Astrocyte of the spinal cord (primary cell): ENCODE measurements at regions not wholly inside any gene's neighbourhood (a gene's known extent, or its start where the extent isn't known, plus 50 kb on each side); places are given as distances from the start of the nearest gene placed in this dataset.

Experiments
- DNase-seq: peaks from one replicate; pipeline ENCODE4 v3.0.0; 2011; ENCODE audit warnings: low read depth, low spot score
- H3K4me3 ChIP-seq: 2 replicates; pipeline ENCODE4 v1.5.1; 2011; ENCODE audit warnings: low read depth, mild to moderate bottlenecking, low read length, moderate library complexity
- CTCF ChIP-seq: IDR thresholded peaks from 2 replicates; pipeline ENCODE4 v1.5.1; 2012; ENCODE audit warnings: low read depth, mild to moderate bottlenecking, low read length, inconsistent platforms
- in situ Hi-C: cut with HindIII; loops from 2 replicates; pipeline ENCODE4 v1.10.0; 2017; ENCODE audit warnings: low sequenced_read_pairs

DNA sequence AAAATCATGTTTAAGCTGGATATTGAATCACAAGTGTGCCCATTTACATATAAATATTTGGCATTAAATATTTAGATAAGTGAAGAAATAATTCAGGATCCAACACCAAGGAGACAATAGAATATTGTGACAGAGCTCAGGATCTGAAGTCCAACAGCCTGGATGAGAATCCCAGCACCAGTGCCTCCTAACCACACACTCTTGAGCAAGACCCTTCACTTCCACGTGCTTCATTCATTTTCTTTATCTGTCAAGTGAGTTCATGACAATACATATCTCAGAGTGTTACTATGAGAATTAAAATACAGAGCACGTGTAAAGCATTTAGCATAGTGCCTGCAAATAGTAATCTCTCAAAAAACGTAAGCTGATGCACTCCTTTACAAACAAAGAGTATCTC lies 78.4 kb upstream of the IKZF1 start:
- no peak for DNase-seq
- H3K4me3 ChIP-seq, result no peak overlapping the region
- no peak for TF ChIP-seq CTCF
- in situ Hi-C loops, result no loop called here

DNA sequence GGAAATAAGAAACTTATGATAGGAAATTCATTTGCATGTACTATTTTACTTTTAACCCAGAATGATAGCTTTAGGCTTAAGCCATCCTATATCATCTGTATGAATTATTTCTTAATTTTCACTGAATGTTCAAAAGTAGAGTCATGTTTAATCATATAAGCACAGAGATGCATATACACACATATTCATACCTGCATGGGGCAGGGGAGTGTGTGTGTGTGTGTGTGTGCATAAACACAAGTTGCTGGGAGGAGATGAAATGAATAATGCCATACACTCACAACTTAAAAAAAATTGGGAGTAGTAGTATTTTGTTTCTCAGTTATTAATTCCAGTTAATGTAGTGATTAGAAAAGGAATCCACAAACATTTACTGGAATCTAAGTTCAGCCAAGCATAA lies 83.1 kb upstream of the IKZF1 start:
- no peak overlapping the region for H3K4me3 ChIP-seq
- DNase-seq, result no peak

DNA sequence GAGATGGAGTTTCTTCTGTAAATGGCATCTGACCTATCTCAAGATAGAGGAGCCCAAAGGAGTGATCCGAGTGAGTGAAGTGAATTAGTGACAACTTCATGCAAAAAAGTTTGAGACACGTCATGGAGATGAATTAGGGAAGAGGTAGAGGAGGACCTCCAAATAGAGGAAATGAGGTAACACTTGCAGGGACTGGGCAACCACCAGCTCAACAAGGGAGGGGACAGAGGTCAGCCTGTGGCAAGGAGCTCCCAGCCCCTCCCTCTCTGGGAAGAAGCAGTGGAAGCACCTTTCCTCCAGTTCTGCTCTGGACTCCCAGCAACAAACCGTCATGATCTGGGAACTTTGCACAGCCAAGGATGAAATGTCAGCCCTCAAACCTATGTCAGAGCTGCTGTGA lies 83.5 kb upstream of the IKZF1 start:
- no peak for DNase-seq
- H3K4me3 ChIP-seq, result no peak overlapping the region
- in situ Hi-C loops, result no loop called here
- no peak for TF ChIP-seq CTCF

More for the DNA sequence above, 83.1 kb upstream of the IKZF1 start:
- in situ Hi-C loops, result no loop called here
- TF ChIP-seq CTCF, result no peak

GRCh38 chr7:50220273-50220672 lies 84.2 kb upstream of the IKZF1 start:
- TF ChIP-seq CTCF, result no peak
- H3K4me3 ChIP-seq, result no peak overlapping the region
- no peak for DNase-seq
- in situ Hi-C loops, result no loop called here

GRCh38 chr7:50217821-50218281 lies 86.7 kb upstream of the IKZF1 start:
- no peak for TF ChIP-seq CTCF
- H3K4me3 ChIP-seq, result no peak overlapping the region
- no peak for DNase-seq
- in situ Hi-C loops, result no loop called here

DNA sequence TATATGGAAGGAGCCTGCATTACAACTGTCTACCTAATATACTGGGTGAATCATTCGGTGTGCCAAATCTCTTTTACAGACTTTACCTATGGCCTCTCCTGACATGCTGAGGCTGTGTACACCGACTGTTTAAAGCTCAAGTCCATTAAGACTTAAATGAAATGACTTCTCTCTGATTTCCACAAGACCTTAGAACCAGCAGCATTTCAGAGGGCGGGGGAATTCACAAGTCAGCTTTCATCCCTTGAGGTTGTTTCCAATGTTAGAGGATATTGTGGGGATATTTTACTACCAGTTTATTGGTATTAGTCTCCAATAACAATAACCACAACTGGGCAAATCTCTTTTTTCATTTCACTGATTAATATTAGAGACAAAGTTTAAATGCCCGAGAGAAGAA lies 87.1 kb upstream of the IKZF1 start:
- H3K4me3 ChIP-seq, result no peak overlapping the region
- no peak for TF ChIP-seq CTCF
- in situ Hi-C loops, result no loop called here
- DNase-seq, result no peak

DNA sequence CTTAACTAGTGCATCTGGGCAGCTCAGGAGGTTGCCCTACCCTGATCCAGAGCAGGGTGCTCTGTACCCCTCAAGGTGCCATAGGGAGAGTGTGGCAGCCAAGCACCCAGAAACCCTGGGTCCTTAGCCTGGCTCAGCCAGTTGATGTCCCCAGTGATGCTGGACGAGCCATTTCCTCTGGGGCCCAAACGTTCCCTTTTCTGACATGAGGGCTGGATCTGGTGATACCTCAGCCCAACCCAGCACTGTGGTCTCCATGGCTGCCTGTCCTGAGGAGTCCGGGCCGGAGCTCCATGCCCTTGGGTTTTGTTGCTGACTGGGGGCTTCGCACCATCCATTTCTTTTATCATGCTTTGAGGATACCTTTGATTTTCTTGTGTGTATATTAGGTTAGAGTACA lies 87.9 kb upstream of the IKZF1 start:
- DNase-seq, result no peak
- in situ Hi-C loops, result no loop called here
- TF ChIP-seq CTCF, result no peak
- H3K4me3 ChIP-seq, result no peak overlapping the region
